HCT116 (cell line): ENCODE measurements at regions not wholly inside any gene's neighbourhood (a gene's known extent, or its start where the extent isn't known, plus 50 kb on each side); places are given as distances from the start of the nearest gene placed in this dataset.

Experiments
- ATAC-seq: fragments of 200-7000 bp; cut with Tn5 transposase; 2 replicates; pipeline ENCODE4 v1.9.1; 2020; ENCODE audit warnings: mild to moderate bottlenecking, moderate library complexity
- BruUV-seq: library from RNA; stranded (reverse); fragments of 400-500 nt; replicated peaks from 2 replicates; lab custom pipeline; 2021; lab: Mats Ljungman, UMichigan
- CTCF ChIA-PET: fragments of 300-600 bp; sonication (Branson Sonifier 250); formaldehyde crosslinking; loops from one replicate; lab custom pipeline; 2021; ENCODE audit warnings: antibody characterized with exemption; lab: Charles Lee
- POLR2A ChIA-PET: fragments of 300-600, 350-600 bp; sonication (Branson Sonifier 250); formaldehyde crosslinking; loops from one replicate; lab custom pipeline; 2021; ENCODE audit warnings: antibody characterized with exemption; lab: Charles Lee
- RAD21 ChIA-PET, 2 experiments: fragments of 300-600 bp; sonication (Branson Sonifier 250); formaldehyde crosslinking; loops; one replicate each; lab custom pipeline; 2023; ENCODE audit warnings: low total read pairs in 2 of 2; ENCODE audit not compliant: uncharacterized antibody in 2 of 2, unreplicated experiment in 2 of 2, low non-redundant PET in 1 of 2; lab: Charles Lee
- DNase-seq: peaks from one replicate; pipeline ENCODE4 v3.0.0-alpha.2; 2010; ENCODE audit warnings: low read depth, low spot score
- H2AFZ ChIP-seq: fragments of 200-600 bp; shearing (Covaris generic), sonication (generic); 2 replicates; pipeline ENCODE4 v1.6.1; 2017; ENCODE audit warnings: low read depth, mixed run types, mixed read lengths, antibody characterized with exemption, low read length; ENCODE audit not compliant: poor library complexity, severe bottlenecking
- H3K27ac ChIP-seq: 2 replicates; pipeline ENCODE4 v1.5.1; 2012; ENCODE audit warnings: low read depth, low read length
- H3K27me3 ChIP-seq: fragments of 200-600 bp; sonication (generic); 2 replicates; pipeline ENCODE4 v1.6.1; 2016; ENCODE audit warnings: mixed run types, low read length, mixed read lengths; ENCODE audit not compliant: insufficient read depth
- H3K36me3 ChIP-seq, 2 experiments: fragments of 200-500 bp in 1 of 2; fragments of 200-600 bp in 1 of 2; sonication (Bioruptor generic) in 1 of 2; sonication (generic) in 1 of 2; 2 replicates each; pipeline versions ENCODE4 v1.5.1 to v1.6.1; 2014 to 2016; ENCODE audit warnings: low read length in 2 of 2, inconsistent platforms in 1 of 2, mixed read lengths in 1 of 2, mixed run types in 1 of 2; ENCODE audit not compliant: insufficient read depth in 2 of 2, control insufficient read depth in 1 of 2
- H3K4me1 ChIP-seq, 2 experiments: fragments of 200-600 bp in 1 of 2; sonication (generic) in 1 of 2; 2 replicates each; pipeline versions ENCODE4 v1.5.1 to v1.6.1; 2012 to 2017; ENCODE audit warnings: low read length in 2 of 2, inconsistent platforms in 1 of 2, mild to moderate bottlenecking in 1 of 2, mixed read lengths in 1 of 2, mixed run types in 1 of 2, moderate library complexity in 1 of 2; ENCODE audit not compliant: insufficient read depth in 2 of 2, control insufficient read depth in 1 of 2
- H3K4me2 ChIP-seq: fragments of 200-600 bp; sonication (generic); 2 replicates; pipeline ENCODE4 v1.6.1; 2017; ENCODE audit warnings: mixed run types, low read length, mixed read lengths
- H3K4me3 ChIP-seq, 2 experiments: fragments of 200-600 bp in 1 of 2; sonication (generic) in 1 of 2; replicated peaks in 1 of 2; 2 replicates each; pipeline ENCODE4 v1.5.1; 2011 to 2016; ENCODE audit warnings: low read length in 2 of 2, control low read depth in 1 of 2, low read depth in 1 of 2, mild to moderate bottlenecking in 1 of 2, mixed read lengths in 1 of 2, mixed run types in 1 of 2
- H3K79me2 ChIP-seq: fragments of 200-600 bp; sonication (generic); 2 replicates; pipeline ENCODE4 v1.6.1; 2017; ENCODE audit warnings: mild to moderate bottlenecking, mixed run types, low read length, moderate library complexity, mixed read lengths; ENCODE audit not compliant: insufficient read depth
- H3K9ac ChIP-seq: fragments of 200-600 bp; sonication (generic); 2 replicates; pipeline ENCODE4 v1.6.1; 2016; ENCODE audit warnings: low read length, mixed read lengths
- H3K9me2 ChIP-seq: fragments of 200-600 bp; sonication (generic), shearing (Covaris generic); 2 replicates; pipeline ENCODE4 v1.6.1; 2017; ENCODE audit warnings: mixed run types, mild to moderate bottlenecking, moderate library complexity; ENCODE audit not compliant: insufficient read depth
- H3K9me3 ChIP-seq, 2 experiments: fragments of 200-500 bp in 1 of 2; fragments of 200-600 bp in 1 of 2; sonication (Bioruptor generic) in 1 of 2; sonication (generic) in 1 of 2; 2 replicates each; pipeline ENCODE4 v1.6.1; 2014 to 2017; ENCODE audit warnings: low read length in 2 of 2, mixed read lengths in 2 of 2, inconsistent platforms in 1 of 2, low read depth in 1 of 2, mild to moderate bottlenecking in 1 of 2, mixed run types in 1 of 2, moderate library complexity in 1 of 2; ENCODE audit not compliant: control insufficient read depth in 1 of 2, insufficient read depth in 1 of 2
- H4K20me1 ChIP-seq: fragments of 200-600 bp; sonication (generic), shearing (Covaris generic); 2 replicates; pipeline ENCODE4 v1.6.1; 2017; ENCODE audit warnings: mixed run types, mild to moderate bottlenecking, moderate library complexity; ENCODE audit not compliant: insufficient read depth
- CBX3 ChIP-seq: IDR thresholded peaks from 2 replicates; pipeline ENCODE4 v1.6.1; 2012; ENCODE audit warnings: low read depth
- CEBPB ChIP-seq: IDR thresholded peaks from 2 replicates; pipeline ENCODE4 v1.6.1; 2012; ENCODE audit warnings: low read depth
- EZH2phosphoT487 ChIP-seq: fragments of 200-600 bp; IDR thresholded peaks from 2 replicates; pipeline ENCODE4 v1.6.1; 2018; ENCODE audit warnings: antibody characterized with exemption, borderline replicate concordance
- JUND ChIP-seq: IDR thresholded peaks from 2 replicates; pipeline ENCODE4 v1.6.1; 2012
- POLR2AphosphoS5 ChIP-seq: IDR thresholded peaks from 2 replicates; pipeline ENCODE4 v1.6.1; 2011; ENCODE audit warnings: mild to moderate bottlenecking, low read depth, low read length, moderate library complexity
- REST ChIP-seq: IDR thresholded peaks from 2 replicates; pipeline ENCODE4 v1.6.1; 2012; ENCODE audit warnings: low read depth
- YY1 ChIP-seq: IDR thresholded peaks from 2 replicates; pipeline ENCODE4 v1.6.1; 2011; ENCODE audit warnings: low read length, low read depth, moderate library complexity, mild to moderate bottlenecking; ENCODE audit not compliant: insufficient replicate concordance; ENCODE audit errors: extremely low read depth
- ZBTB33 ChIP-seq: IDR thresholded peaks from 2 replicates; pipeline ENCODE4 v1.6.1; 2011; ENCODE audit warnings: mild to moderate bottlenecking, low read length, moderate library complexity; ENCODE audit not compliant: insufficient replicate concordance; ENCODE audit errors: extremely low read depth
- intact Hi-C: fragments of 100-400 bp; cut with micrococcal nuclease; formaldehyde crosslinking; loops from 2 replicates; pipeline ENCODE4 v1.10.0; 2022

GRCh38 chr15:31483986-31484951 is 157.6 kb downstream of the KLF13 start:
- no peaks in the 10 kb centered on the region for H4K20me1 ChIP-seq
- no peak overlapping the region for H3K9ac ChIP-seq
- no peak overlapping the region for H3K4me3 ChIP-seq
- no peak overlapping the region for H3K27ac ChIP-seq
- intact Hi-C loops: loop anchor here (10.0 kb wide), 2 partner anchors 119 to 819 kb away; no protein-coding TSS in a partner anchor
- ChIA-PET RAD21 (no interaction called here), CTCF (no interaction called here), POLR2A (no interaction called here)
- no peaks in the 10 kb centered on the region for H3K9me2 ChIP-seq
- H3K79me2 ChIP-seq: no peaks in the 10 kb centered on the region
- no peaks in the 10 kb centered on the region for H3K36me3 ChIP-seq
- no peaks in the 10 kb centered on the region for H3K9me3 ChIP-seq
- no peak overlapping the region for H2AFZ ChIP-seq
- no peaks in the 10 kb centered on the region for H3K27me3 ChIP-seq
- BruUV-seq: no TSS peak
- ATAC-seq (no peak), DNase-seq (no peak)
- TF ChIP-seq ZBTB33: no peak
- no peak for TF ChIP-seq REST
- no peak for TF ChIP-seq YY1
- TF ChIP-seq POLR2AphosphoS5: no peak
- no peak for TF ChIP-seq EZH2phosphoT487
- TF ChIP-seq CEBPB: no peak
- no peak for TF ChIP-seq JUND
- no peak for TF ChIP-seq CBX3
- H3K4me1 ChIP-seq: peaks cover 12 to 14% of the 10 kb centered on the region in 2 experiments
- H3K4me2 ChIP-seq: no peak overlapping the region
